Embryonic facial prominence (tissue), 1 donor: ENCODE measurements at regions not wholly inside any gene's neighbourhood (a gene's known extent, or its start where the extent isn't known, plus 50 kb on each side); places are given as distances from the start of the nearest gene placed in this dataset.

ENCODE experiments used
- DNase-seq: peaks from one replicate; pipeline ENCODE4 v3.0.0-alpha.2; 2016; ENCODE audit errors: extremely low spot score

GRCh38 chr12:88996200-88996788 lies 356.0 kb downstream of the DUSP6 start:
- DNase-seq = no peak

- no peak for DNase-seq
These were observed 357.3 kb downstream of the DUSP6 start for GRCh38 chr12:88994971-88995370.

GRCh38 chr12:88994537-88994936 lies 357.8 kb downstream of the DUSP6 start:
- no peak for DNase-seq

- DNase-seq = peak; percentile 65
These were observed 358.6 kb downstream of the DUSP6 start for GRCh38 chr12:88993651-88994050.

GRCh38 chr12:88986056-88986455 lies 366.2 kb downstream of the DUSP6 start:
- DNase-seq = no peak

GRCh38 chr12:88985631-88986030 lies 366.7 kb downstream of the DUSP6 start:
- DNase-seq = no peak

- DNase-seq = no peak
These were observed 367.3 kb downstream of the DUSP6 start for GRCh38 chr12:88985011-88985410.

GRCh38 chr12:88982694-88983093 lies 369.6 kb downstream of the DUSP6 start:
- no peak for DNase-seq

- DNase-seq = no peak
These were observed 375.2 kb downstream of the DUSP6 start for GRCh38 chr12:88977115-88977514.

GRCh38 chr12:88973998-88974397 lies 378.3 kb downstream of the DUSP6 start:
- no peak for DNase-seq

- no peak for DNase-seq
These were observed 381.6 kb downstream of the DUSP6 start for GRCh38 chr12:88970740-88971139.

- no peak for DNase-seq
These were observed 383.2 kb downstream of the DUSP6 start for GRCh38 chr12:88969127-88969526.

GRCh38 chr12:88960213-88960878 lies 380.1 kb upstream of the KITLG start:
- DNase-seq = no peak

- no peak for DNase-seq
These were observed 378.7 kb upstream of the KITLG start for GRCh38 chr12:88958946-88959345.

GRCh38 chr12:88958153-88958552 lies 377.9 kb upstream of the KITLG start:
- no peak for DNase-seq

GRCh38 chr12:88957358-88957757 lies 377.1 kb upstream of the KITLG start:
- no peak for DNase-seq

GRCh38 chr12:88955531-88955930 lies 375.3 kb upstream of the KITLG start:
- DNase-seq = no peak

GRCh38 chr12:88953029-88953586 lies 372.8 kb upstream of the KITLG start:
- no peak for DNase-seq

- no peak for DNase-seq
These were observed 372.3 kb upstream of the KITLG start for GRCh38 chr12:88952562-88952942.

- no peak for DNase-seq
These were observed 371.7 kb upstream of the KITLG start for GRCh38 chr12:88951860-88952561.

GRCh38 chr12:88951177-88951576 lies 370.9 kb upstream of the KITLG start:
- no peak for DNase-seq

GRCh38 chr12:88947486-88948043 lies 367.3 kb upstream of the KITLG start:
- no peak for DNase-seq
